Mesothelial cell of epicardium (in vitro differentiated cells): ENCODE measurements at regions not wholly inside any gene's neighbourhood (a gene's known extent, or its start where the extent isn't known, plus 50 kb on each side); places are given as distances from the start of the nearest gene placed in this dataset.

Experiments
- DNase-seq, 2 experiments: peaks; one replicate each; pipeline ENCODE4 v3.0.0; 2021; ENCODE audit warnings: low spot score in 2 of 2; ENCODE audit not compliant: unreplicated experiment in 2 of 2
- H3K27ac Mint-ChIP-seq: 2 replicates; pipeline ENCODE4 v1.8.0; 2021; ENCODE audit warnings: mixed read lengths
- H3K27me3 Mint-ChIP-seq: 2 replicates; pipeline ENCODE4 v1.8.0; 2021; ENCODE audit warnings: low read depth, mixed read lengths
- H3K36me3 Mint-ChIP-seq: 2 replicates; pipeline ENCODE4 v1.8.0; 2021; ENCODE audit warnings: mixed read lengths
- H3K4me1 Mint-ChIP-seq: 2 replicates; pipeline ENCODE4 v1.8.0; 2021; ENCODE audit warnings: mixed read lengths
- H3K4me3 Mint-ChIP-seq: 2 replicates; pipeline ENCODE4 v1.8.0; 2021; ENCODE audit warnings: mild to moderate bottlenecking, moderate library complexity, mixed read lengths
- H3K9me3 Mint-ChIP-seq: 2 replicates; pipeline ENCODE4 v1.8.0; 2021; ENCODE audit warnings: mixed read lengths
- TF ChIP-seq, protein P1 (sequence below): fragments of 200-600 bp; sonication (generic); IDR thresholded peaks from one replicate; pipeline ENCODE4 v1.5.0; 2021; ENCODE audit warnings: antibody characterized with exemption; ENCODE audit not compliant: unreplicated experiment

- Mint-ChIP-seq H3K27ac (no peak overlapping the region), H3K4me3 (no peak overlapping the region), H3K27me3 (peaks cover 25% of the 10 kb centered on the region), H3K36me3 (no peaks in the 10 kb centered on the region), H3K4me1 (no peaks in the 10 kb centered on the region), H3K9me3 (no peaks in the 10 kb centered on the region)
- DNase-seq, result no peak
- TF ChIP-seq, protein P1, sequence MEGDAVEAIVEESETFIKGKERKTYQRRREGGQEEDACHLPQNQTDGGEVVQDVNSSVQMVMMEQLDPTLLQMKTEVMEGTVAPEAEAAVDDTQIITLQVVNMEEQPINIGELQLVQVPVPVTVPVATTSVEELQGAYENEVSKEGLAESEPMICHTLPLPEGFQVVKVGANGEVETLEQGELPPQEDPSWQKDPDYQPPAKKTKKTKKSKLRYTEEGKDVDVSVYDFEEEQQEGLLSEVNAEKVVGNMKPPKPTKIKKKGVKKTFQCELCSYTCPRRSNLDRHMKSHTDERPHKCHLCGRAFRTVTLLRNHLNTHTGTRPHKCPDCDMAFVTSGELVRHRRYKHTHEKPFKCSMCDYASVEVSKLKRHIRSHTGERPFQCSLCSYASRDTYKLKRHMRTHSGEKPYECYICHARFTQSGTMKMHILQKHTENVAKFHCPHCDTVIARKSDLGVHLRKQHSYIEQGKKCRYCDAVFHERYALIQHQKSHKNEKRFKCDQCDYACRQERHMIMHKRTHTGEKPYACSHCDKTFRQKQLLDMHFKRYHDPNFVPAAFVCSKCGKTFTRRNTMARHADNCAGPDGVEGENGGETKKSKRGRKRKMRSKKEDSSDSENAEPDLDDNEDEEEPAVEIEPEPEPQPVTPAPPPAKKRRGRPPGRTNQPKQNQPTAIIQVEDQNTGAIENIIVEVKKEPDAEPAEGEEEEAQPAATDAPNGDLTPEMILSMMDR, result no peak
Observed at GRCh38 chr20:25135031-25135430, 53.1 kb upstream of the VSX1 start.

GRCh38 chr20:25136056-25136455 lies 54.1 kb upstream of the VSX1 start:
- no peaks in the 10 kb centered on the region for H3K36me3 Mint-ChIP-seq
- no peak overlapping the region for H3K27ac Mint-ChIP-seq
- H3K4me1 Mint-ChIP-seq, result no peaks in the 10 kb centered on the region
- no peak overlapping the region for H3K4me3 Mint-ChIP-seq
- TF ChIP-seq, protein P1, result no peak
- no peak for DNase-seq
- no peaks in the 10 kb centered on the region for H3K9me3 Mint-ChIP-seq
- H3K27me3 Mint-ChIP-seq, result peaks cover 29% of the 10 kb centered on the region

DNA sequence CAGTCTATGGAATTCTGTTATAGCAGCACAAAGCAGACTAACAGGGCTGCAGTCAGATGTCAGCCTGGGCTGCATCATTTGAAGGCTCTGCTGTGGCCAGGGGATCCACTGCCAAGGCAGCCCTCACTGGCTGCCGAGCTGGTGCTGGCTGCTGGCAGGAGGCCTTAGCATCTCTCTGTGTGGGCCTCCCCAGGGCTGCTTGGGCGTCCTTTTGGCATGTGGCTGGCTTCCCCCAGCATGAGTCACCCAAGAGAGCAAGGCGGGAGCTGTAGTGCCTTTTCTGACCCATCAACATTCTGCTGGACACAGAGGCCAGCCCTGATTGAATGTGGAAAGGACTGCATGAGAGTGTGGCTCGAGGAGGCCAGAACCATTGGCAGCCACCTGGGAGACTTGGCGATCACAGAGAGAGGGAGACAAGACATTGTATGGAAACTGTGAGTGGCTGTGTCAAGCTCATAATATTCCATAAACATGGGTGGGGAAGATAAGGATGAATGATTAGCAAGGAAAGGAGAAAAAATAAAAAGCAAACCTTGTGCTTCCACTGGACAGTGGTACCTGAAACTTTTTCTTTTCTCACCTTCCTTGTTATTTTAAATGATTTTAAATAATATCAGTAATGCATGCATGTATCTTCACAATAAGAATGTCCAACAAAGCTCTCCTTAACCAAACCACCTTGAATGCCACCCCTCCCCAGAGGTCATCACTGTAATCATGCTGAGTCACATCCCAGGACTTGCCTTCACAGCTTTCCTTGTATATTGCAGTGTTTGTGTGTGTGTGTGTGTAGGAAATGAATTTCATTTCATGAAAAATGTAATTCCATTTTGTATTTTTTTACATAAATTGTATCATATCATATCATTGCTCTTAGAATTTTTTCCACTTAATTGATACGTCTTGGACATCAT lies 55.0 kb upstream of the VSX1 start:
- TF ChIP-seq, protein P1, result no peak
- H3K9me3 Mint-ChIP-seq, result no peaks in the 10 kb centered on the region
- peaks cover 37% of the 10 kb centered on the region for H3K27me3 Mint-ChIP-seq
- H3K4me1 Mint-ChIP-seq, result no peaks in the 10 kb centered on the region
- H3K27ac Mint-ChIP-seq, result no peak overlapping the region
- no peaks in the 10 kb centered on the region for H3K36me3 Mint-ChIP-seq
- H3K4me3 Mint-ChIP-seq, result no peak overlapping the region
- no peak for DNase-seq

- H3K27ac Mint-ChIP-seq, result no peak overlapping the region
- DNase-seq, result no peak
Observed at GRCh38 chr20:25139029-25139705, 56.3 kb upstream of the ENTPD6 start.

DNA sequence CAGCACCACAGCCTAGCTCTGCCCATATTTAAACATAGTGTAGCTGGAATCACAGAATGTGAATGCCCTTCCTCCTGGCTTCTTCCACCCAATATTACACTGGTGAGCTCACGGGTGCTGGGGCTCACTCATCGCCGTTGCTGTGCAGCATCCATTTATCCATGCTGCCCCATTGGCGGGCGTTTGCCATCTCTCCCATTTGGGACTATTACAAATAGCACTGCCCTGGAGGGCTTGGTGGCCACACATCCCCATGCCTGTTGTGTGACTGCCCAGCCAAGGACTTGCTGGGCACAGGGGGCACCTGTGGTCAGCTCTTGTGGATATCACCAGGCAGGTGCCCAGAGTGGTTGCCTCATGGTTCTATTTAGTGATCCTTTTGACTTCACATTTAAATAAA lies 54.5 kb upstream of the ENTPD6 start:
- DNase-seq, result no peak
- Mint-ChIP-seq H3K36me3 (no peaks in the 10 kb centered on the region), H3K4me3 (no peak overlapping the region), H3K27ac (no peak overlapping the region), H3K27me3 (peaks cover 50% of the 10 kb centered on the region), H3K4me1 (no peaks in the 10 kb centered on the region), H3K9me3 (no peaks in the 10 kb centered on the region)
- TF ChIP-seq, protein P1, result no peak

More at GRCh38 chr20:25139029-25139705, 56.3 kb upstream of the ENTPD6 start:
- Mint-ChIP-seq H3K36me3 (no peaks in the 10 kb centered on the region), H3K4me3 (no peak overlapping the region), H3K4me1 (no peaks in the 10 kb centered on the region), H3K9me3 (no peaks in the 10 kb centered on the region), H3K27me3 (peaks cover 39% of the 10 kb centered on the region)
- TF ChIP-seq, protein P1, result no peak
